ENCODE measurements at regions not wholly inside any gene's neighbourhood (a gene's known extent, or its start where the extent isn't known, plus 50 kb on each side); places are given as distances from the start of the nearest gene placed in this dataset.

DNA sequence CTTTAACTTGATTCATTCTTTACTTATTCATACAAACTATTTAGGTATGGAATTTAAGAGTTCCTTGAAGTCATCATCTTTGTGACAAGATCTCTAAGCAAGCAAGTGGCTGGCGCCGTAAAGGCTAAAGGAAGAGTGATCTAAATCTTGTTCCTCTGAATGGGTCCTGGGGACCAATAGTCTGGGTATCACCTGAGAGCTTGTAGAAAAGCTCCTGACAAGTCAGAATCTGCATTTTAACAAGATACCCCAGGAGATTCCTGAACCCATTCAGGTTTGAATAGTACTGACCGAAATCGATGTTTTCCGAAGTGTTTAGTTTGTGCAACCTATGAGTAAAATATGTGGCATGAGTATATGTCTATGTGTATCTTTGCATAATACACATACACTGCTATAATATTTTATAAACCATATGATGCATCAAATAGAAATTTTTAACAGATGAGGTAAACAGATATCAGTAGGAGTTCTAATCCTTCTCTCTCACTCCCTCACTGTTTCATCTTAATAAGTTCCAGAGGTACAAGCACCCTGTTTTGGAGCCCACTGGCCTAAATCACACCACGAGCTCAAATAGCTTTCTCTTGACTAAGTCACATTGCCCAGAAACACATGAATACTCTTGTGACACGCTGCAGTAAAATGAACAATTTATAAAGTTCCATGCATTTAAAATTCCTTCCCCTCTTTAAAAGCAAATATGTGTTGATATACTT, 170.0 kb downstream of the RELL1 start:
- TF ChIP-seq, protein P1, sequence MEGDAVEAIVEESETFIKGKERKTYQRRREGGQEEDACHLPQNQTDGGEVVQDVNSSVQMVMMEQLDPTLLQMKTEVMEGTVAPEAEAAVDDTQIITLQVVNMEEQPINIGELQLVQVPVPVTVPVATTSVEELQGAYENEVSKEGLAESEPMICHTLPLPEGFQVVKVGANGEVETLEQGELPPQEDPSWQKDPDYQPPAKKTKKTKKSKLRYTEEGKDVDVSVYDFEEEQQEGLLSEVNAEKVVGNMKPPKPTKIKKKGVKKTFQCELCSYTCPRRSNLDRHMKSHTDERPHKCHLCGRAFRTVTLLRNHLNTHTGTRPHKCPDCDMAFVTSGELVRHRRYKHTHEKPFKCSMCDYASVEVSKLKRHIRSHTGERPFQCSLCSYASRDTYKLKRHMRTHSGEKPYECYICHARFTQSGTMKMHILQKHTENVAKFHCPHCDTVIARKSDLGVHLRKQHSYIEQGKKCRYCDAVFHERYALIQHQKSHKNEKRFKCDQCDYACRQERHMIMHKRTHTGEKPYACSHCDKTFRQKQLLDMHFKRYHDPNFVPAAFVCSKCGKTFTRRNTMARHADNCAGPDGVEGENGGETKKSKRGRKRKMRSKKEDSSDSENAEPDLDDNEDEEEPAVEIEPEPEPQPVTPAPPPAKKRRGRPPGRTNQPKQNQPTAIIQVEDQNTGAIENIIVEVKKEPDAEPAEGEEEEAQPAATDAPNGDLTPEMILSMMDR (IDR thresholded peaks at IDR 0.05; ENCODE audit: insufficient read depth, low read length, severe bottlenecking) = no peak
- no peak for DNase-seq (ENCODE audit: low read depth)
- Histone ChIP-seq H3K4me3 (ENCODE audit: low read depth, low read length) (no peak overlapping the region), H3K36me3 (ENCODE audit: control insufficient read depth, insufficient read depth, low read length) (no peaks in the 10 kb centered on the region), H3K27me3 (ENCODE audit: control insufficient read depth, insufficient read depth, low read length) (no peaks in the 10 kb centered on the region)
- no peak for FAIRE-seq

DNA sequence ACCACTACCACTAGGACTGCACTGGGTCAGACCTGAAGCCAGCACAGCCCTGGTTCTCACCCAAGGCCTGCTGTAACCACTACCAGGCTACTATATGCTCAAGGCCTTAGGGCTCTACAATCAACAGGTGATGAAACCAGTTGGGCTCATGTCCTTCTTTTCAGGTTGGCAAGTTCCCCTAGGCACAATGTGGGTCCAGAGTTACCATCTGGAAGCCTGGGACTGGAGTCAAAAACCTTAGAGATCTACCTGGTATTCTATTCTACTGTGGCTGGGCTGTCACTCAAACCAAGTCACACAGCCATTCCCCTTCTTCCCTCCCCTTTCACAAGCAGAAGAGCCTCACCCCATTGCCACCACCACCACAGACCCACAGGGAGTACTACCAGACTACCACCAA, 175.6 kb downstream of the RELL1 start:
- FAIRE-seq = no peak
- H3K27me3 ChIP-seq (ENCODE audit: control insufficient read depth, insufficient read depth, low read length) = no peaks in the 10 kb centered on the region
- TF ChIP-seq, protein P1 (IDR thresholded peaks at IDR 0.05; ENCODE audit: insufficient read depth, low read length, severe bottlenecking) = no peak

DNA sequence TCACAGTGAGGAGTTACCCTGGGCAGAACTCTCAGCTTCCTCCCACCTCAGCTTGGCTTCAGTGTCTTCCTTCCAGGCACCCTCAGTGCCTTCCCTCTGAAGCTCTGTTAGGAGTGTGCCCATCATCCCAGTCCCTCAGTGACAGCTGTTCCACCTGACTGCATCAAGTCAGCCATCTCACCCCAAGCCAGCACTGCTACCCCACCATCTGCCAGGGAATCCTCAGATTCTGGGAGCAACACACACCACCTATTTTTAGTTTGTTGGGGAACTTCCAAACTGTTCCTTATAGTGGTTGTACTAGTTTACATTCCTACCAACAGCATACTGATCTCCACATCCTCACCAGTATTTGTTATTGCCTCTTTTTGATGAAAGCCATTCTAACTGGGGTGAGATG, 182.9 kb downstream of the RELL1 start:
- H3K36me3 ChIP-seq (ENCODE audit: control insufficient read depth, insufficient read depth, low read length) = no peaks in the 10 kb centered on the region
- FAIRE-seq = peak; percentile 28
- DNase-seq (ENCODE audit: low read depth) = no peak
- H3K4me3 ChIP-seq (ENCODE audit: low read depth, low read length) = no peak overlapping the region
- no peaks in the 10 kb centered on the region for H3K27me3 ChIP-seq (ENCODE audit: control insufficient read depth, insufficient read depth, low read length)
- TF ChIP-seq, protein P1 (IDR thresholded peaks at IDR 0.05; ENCODE audit: insufficient read depth, low read length, severe bottlenecking) = no peak

More for the DNA sequence above, 175.6 kb downstream of the RELL1 start:
- DNase-seq (ENCODE audit: low read depth) = no peak
- no peak overlapping the region for H3K4me3 ChIP-seq (ENCODE audit: low read depth, low read length)
- H3K36me3 ChIP-seq (ENCODE audit: control insufficient read depth, insufficient read depth, low read length) = no peaks in the 10 kb centered on the region

DNA sequence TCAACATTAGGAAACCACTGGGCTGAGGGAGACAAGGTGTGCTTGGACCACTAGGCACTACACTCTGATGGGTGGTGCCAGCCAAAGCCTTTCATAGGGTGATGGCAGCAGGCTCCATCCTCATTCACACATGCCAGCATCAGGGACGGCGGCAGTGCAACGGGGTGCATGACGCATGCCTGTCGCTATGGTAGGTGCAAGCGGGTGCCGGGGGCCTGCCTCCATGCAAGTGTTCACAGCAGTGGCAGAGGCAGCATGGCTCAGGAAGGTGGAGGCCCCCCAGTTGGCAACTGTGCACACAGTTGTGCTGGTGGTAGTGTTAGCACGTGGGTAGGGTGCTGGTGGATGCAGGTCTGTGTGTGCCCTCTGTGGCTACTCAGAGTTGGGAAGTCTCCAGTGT, 184.1 kb downstream of the RELL1 start:
- FAIRE-seq (no peak), DNase-seq (ENCODE audit: low read depth) (no peak)
- no peak overlapping the region for H3K4me3 ChIP-seq (ENCODE audit: low read depth, low read length)
- TF ChIP-seq, protein P1 (IDR thresholded peaks at IDR 0.05; ENCODE audit: insufficient read depth, low read length, severe bottlenecking) = no peak
- H3K36me3 ChIP-seq (ENCODE audit: control insufficient read depth, insufficient read depth, low read length) = no peaks in the 10 kb centered on the region
- H3K27me3 ChIP-seq (ENCODE audit: control insufficient read depth, insufficient read depth, low read length) = no peaks in the 10 kb centered on the region
